Activated CD8-positive, alpha-beta T cell treated with anti-CD3 and anti-CD28 coated beads for 36 hours (primary cell): ENCODE measurements at regions not wholly inside any gene's neighbourhood (a gene's known extent, or its start where the extent isn't known, plus 50 kb on each side); places are given as distances from the start of the nearest gene placed in this dataset.

Experiments
- ATAC-seq: fragments of 200-7000 bp; cut with Tn5 transposase; one replicate; pipeline ENCODE4 v1.10.0; 2021; ENCODE audit warnings: mild to moderate bottlenecking, moderate library complexity
- CTCF ChIA-PET: fragments of 350-600 bp; sonication (Branson Sonifier 250); formaldehyde crosslinking; loops from one replicate; lab custom pipeline; 2021; ENCODE audit warnings: antibody characterized with exemption; lab: Charles Lee
- POLR2A ChIA-PET: fragments of 350-600 bp; sonication (Branson Sonifier 250); formaldehyde crosslinking; loops from one replicate; lab custom pipeline; 2021; ENCODE audit warnings: antibody characterized with exemption; lab: Charles Lee
- DNase-seq: peaks from one replicate; pipeline ENCODE4 v3.0.0-alpha.2; 2020
- H3K27ac Mint-ChIP-seq: one replicate; pipeline ENCODE4 v1.8.0; 2021; ENCODE audit warnings: mild to moderate bottlenecking, mixed read lengths
- H3K27me3 Mint-ChIP-seq: one replicate; pipeline ENCODE4 v1.8.0; 2021; ENCODE audit warnings: mixed read lengths
- H3K36me3 Mint-ChIP-seq: one replicate; pipeline ENCODE4 v1.8.0; 2021; ENCODE audit warnings: low read depth, mixed read lengths
- H3K4me1 Mint-ChIP-seq: one replicate; pipeline ENCODE4 v1.8.0; 2021; ENCODE audit warnings: low read depth, mixed read lengths
- H3K4me3 Mint-ChIP-seq: one replicate; pipeline ENCODE4 v1.8.0; 2021; ENCODE audit warnings: mild to moderate bottlenecking, moderate library complexity, mixed read lengths
- H3K9me3 Mint-ChIP-seq: one replicate; pipeline ENCODE4 v1.8.0; 2021; ENCODE audit warnings: mixed read lengths
- intact Hi-C: fragments of 100-400 bp; cut with micrococcal nuclease; formaldehyde crosslinking; loops from one replicate; pipeline ENCODE4 v1.10.0; 2022
- TF ChIP-seq, protein P1 (sequence below): fragments of 200-600 bp; IDR thresholded peaks from one replicate; pipeline ENCODE4 v1.8.0; 2022; ENCODE audit warnings: antibody characterized with exemption, mild to moderate bottlenecking

DNA sequence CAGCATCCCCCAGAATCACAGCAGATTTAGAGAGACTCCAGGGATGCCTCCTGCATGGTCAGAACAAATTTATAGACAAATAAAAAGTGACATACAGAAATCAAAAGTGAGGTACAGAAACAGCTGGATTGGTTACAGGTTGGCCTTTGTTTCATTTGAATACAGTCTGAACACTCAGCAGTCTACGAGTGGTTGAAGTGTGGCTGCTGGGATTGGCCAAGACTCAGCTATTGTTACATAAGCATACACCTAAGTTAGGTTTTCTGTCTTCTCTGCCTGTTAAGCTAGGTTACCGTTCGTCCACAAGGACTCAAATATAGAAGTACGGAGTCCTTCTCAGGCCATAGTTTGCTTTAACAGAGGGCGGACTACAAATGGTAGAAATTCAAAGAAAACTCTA lies 262.4 kb upstream of the SLC14A2 start:
- H3K27me3 Mint-ChIP-seq, result peaks cover 10% of the 10 kb centered on the region
- ATAC-seq, result no peak
- no peak overlapping the region for H3K27ac Mint-ChIP-seq
- POLR2A ChIA-PET, result no interaction called here
- TF ChIP-seq, protein P1, sequence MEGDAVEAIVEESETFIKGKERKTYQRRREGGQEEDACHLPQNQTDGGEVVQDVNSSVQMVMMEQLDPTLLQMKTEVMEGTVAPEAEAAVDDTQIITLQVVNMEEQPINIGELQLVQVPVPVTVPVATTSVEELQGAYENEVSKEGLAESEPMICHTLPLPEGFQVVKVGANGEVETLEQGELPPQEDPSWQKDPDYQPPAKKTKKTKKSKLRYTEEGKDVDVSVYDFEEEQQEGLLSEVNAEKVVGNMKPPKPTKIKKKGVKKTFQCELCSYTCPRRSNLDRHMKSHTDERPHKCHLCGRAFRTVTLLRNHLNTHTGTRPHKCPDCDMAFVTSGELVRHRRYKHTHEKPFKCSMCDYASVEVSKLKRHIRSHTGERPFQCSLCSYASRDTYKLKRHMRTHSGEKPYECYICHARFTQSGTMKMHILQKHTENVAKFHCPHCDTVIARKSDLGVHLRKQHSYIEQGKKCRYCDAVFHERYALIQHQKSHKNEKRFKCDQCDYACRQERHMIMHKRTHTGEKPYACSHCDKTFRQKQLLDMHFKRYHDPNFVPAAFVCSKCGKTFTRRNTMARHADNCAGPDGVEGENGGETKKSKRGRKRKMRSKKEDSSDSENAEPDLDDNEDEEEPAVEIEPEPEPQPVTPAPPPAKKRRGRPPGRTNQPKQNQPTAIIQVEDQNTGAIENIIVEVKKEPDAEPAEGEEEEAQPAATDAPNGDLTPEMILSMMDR, result no peak
- no peaks in the 10 kb centered on the region for H3K4me1 Mint-ChIP-seq
- H3K9me3 Mint-ChIP-seq, result no peaks in the 10 kb centered on the region
- H3K4me3 Mint-ChIP-seq, result no peak overlapping the region
- intact Hi-C loops, result no loop called here
- H3K36me3 Mint-ChIP-seq, result no peaks in the 10 kb centered on the region
- DNase-seq, result no peak
- CTCF ChIA-PET, result no interaction called here

DNA sequence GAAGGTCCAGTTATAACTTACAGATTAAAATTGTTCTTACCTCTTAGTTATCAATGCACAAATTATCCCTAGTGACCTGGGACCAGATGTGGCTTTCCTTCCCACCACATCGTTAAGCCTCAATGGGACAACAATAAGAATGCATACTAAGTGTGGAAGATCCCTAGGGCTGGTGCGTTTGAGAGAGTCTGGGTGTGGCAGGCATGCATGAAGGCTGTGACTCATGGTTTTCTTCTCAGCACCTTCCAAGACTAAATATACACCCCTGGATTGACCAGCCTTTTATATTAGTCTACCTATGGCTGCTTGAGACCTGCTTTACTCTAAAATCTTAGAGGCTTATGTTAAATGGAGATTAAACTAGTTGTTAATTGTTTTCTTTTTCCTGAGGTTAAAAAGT lies 261.7 kb upstream of the SLC14A2 start:
- Mint-ChIP-seq H3K4me3 (no peak overlapping the region), H3K4me1 (no peaks in the 10 kb centered on the region), H3K27me3 (peaks cover 10% of the 10 kb centered on the region), H3K9me3 (no peaks in the 10 kb centered on the region), H3K36me3 (no peaks in the 10 kb centered on the region), H3K27ac (no peak overlapping the region)
- ChIA-PET POLR2A (no interaction called here), CTCF (no interaction called here)
- ATAC-seq, result no peak
- DNase-seq, result no peak
- TF ChIP-seq, protein P1, result no peak
- intact Hi-C loops, result no loop called here

DNA sequence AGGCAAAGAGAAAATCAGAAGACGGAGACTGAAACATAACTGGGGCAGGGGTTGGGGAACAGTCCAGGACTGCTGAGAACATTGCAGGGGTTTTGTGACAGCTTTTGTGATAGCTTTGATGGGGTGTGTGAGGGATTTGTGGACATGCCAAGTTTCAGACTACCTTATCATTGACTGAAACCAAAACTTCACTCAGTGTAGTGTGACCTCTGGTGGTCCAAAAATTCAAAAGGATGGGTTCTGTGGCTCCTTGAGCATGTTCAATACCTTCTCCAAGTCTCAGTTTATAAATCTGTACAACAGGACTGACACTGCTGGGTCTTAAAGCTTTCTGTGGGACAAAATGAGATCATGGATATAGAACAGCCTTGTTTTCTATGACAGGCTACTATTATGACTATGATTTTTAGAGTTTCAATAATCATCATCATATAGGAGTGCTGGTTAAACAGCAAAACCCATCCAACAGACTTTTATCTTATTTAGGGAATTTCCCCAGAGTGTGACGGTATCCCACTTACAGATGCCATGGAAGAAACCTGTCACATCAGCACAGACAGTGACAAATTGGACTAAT lies 259.2 kb upstream of the SLC14A2 start:
- Mint-ChIP-seq H3K9me3 (no peaks in the 10 kb centered on the region), H3K27me3 (peaks cover 7% of the 10 kb centered on the region), H3K4me1 (no peaks in the 10 kb centered on the region), H3K36me3 (no peaks in the 10 kb centered on the region), H3K4me3 (no peak overlapping the region), H3K27ac (no peak overlapping the region)
- intact Hi-C loops, result no loop called here
- TF ChIP-seq, protein P1, result no peak
- ATAC-seq (no peak), DNase-seq (no peak)
- ChIA-PET CTCF (no interaction called here), POLR2A (no interaction called here)

DNA sequence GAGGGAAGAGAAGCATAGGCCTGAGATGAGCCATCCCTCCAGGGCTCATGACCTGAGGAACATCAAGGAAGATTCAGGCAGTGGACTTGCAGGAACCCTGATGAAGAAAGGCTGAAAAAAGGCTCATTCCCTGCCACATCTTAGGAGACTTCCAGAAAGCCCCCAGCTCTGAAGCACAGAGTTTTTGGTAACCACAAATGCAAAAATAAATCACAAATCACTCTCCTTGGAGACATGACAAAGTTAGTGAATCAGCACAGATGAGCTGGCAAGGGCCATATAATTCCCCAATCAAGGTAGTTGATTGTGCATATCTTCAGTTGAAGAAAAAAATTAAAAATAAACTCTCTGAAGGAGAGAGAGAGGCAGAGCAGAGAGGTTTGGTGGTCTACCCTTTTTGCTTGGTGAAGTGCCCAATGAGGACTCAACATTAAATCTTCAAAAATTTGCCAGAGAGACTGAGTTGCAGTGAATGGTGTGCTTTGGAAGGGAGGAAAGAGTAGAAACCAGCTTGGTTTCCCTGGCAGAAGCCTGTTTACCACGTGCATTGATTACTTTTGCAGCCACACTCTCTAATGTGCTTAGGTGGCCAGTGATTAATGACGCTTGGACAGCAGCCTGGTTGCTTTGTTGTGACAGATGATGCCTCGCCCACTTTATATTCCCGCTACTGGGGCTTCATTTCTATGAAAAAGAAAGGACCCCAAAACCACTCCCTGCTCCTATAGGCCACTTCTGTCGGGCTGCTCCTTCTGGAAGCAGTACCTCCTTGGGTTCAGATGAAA lies 257.4 kb upstream of the SLC14A2 start:
- intact Hi-C loops, result no loop called here
- no peak for ATAC-seq

More for the DNA sequence above, 257.4 kb upstream of the SLC14A2 start:
- Mint-ChIP-seq H3K27me3 (peaks cover 6% of the 10 kb centered on the region), H3K36me3 (no peaks in the 10 kb centered on the region), H3K27ac (no peak overlapping the region), H3K4me3 (no peak overlapping the region), H3K4me1 (no peaks in the 10 kb centered on the region), H3K9me3 (no peaks in the 10 kb centered on the region)
- ChIA-PET POLR2A (no interaction called here), CTCF (no interaction called here)
- DNase-seq, result no peak
- TF ChIP-seq, protein P1, result no peak
